IMR-90 (cell line): ENCODE measurements at regions not wholly inside any gene's neighbourhood (a gene's known extent, or its start where the extent isn't known, plus 50 kb on each side); places are given as distances from the start of the nearest gene placed in this dataset.

ENCODE experiments used
- ATAC-seq: fragments of 200-7000 bp; cut with Tn5 transposase; 2 replicates; pipeline ENCODE4 v1.9.1; 2020; ENCODE audit warnings: low read depth, mild to moderate bottlenecking, moderate library complexity
- BruUV-seq: library from RNA; stranded (reverse); fragments of 400-500 nt; replicated peaks from 2 replicates; lab custom pipeline; 2021; lab: Mats Ljungman, UMichigan
- CTCF ChIA-PET: fragments of 300-600 bp; formaldehyde crosslinking; extraction: SDS; loops from one replicate; lab custom pipeline; 2021; ENCODE audit warnings: antibody characterized with exemption; lab: Yijun Ruan, JAX
- POLR2A ChIA-PET: fragments of 300-600 bp; sonication (Branson Sonifier 250); formaldehyde crosslinking; loops from one replicate; lab custom pipeline; 2022; ENCODE audit warnings: antibody characterized with exemption; ENCODE audit not compliant: unreplicated experiment; lab: Charles Lee
- DNase-seq: peaks from one replicate; pipeline ENCODE4 v3.0.0; 2013
- H2AFZ ChIP-seq: replicated peaks from 2 replicates; pipeline ENCODE3; 2013; ENCODE audit warnings: low read length, mild to moderate bottlenecking; ENCODE audit not compliant: poor library complexity
- H2AK5ac ChIP-seq: 2 replicates; pipeline ENCODE4 v1.6.1; 2013; ENCODE audit warnings: low read depth, low read length, inconsistent platforms
- H2AK9ac ChIP-seq: replicated peaks from 2 replicates; pipeline ENCODE3; 2013; ENCODE audit warnings: mild to moderate bottlenecking, low read depth, low read length, moderate library complexity; ENCODE audit not compliant: poor library complexity
- H2BK120ac ChIP-seq: 2 replicates; pipeline ENCODE4 v1.6.1; 2013; ENCODE audit warnings: low read depth, low read length, inconsistent platforms
- H2BK15ac ChIP-seq: 3 replicates; pipeline ENCODE4 v1.6.1; 2013; ENCODE audit warnings: low read depth, low read length, inconsistent platforms
- H2BK20ac ChIP-seq: 2 replicates; pipeline ENCODE4 v1.6.1; 2013; ENCODE audit warnings: low read depth, mild to moderate bottlenecking, inconsistent platforms, low read length, moderate library complexity
- H2BK5ac ChIP-seq: 2 replicates; pipeline ENCODE4 v1.6.1; 2013; ENCODE audit warnings: mild to moderate bottlenecking, low read depth, low read length, inconsistent platforms; ENCODE audit not compliant: poor library complexity, severe bottlenecking
- H3K14ac ChIP-seq: replicated peaks from 2 replicates; pipeline ENCODE4 v1.6.1; 2013; ENCODE audit warnings: low read depth, low read length, inconsistent platforms
- H3K18ac ChIP-seq: 2 replicates; pipeline ENCODE4 v1.6.1; 2013; ENCODE audit warnings: low read depth, low read length, control low read depth
- H3K23ac ChIP-seq: 2 replicates; pipeline ENCODE4 v1.6.1; 2013; ENCODE audit warnings: low read depth, low read length, inconsistent platforms
- H3K27ac ChIP-seq: 2 replicates; pipeline ENCODE4 v1.5.1; 2013; ENCODE audit warnings: mild to moderate bottlenecking, control low read depth, low read length; ENCODE audit not compliant: insufficient read depth
- H3K27me3 ChIP-seq: 2 replicates; pipeline ENCODE4 v1.6.1; 2013; ENCODE audit warnings: low read length; ENCODE audit not compliant: control insufficient read depth, insufficient read depth
- H3K36me3 ChIP-seq: 2 replicates; pipeline ENCODE4 v1.6.1; 2013; ENCODE audit warnings: low read length, mixed read lengths; ENCODE audit not compliant: control insufficient read depth, insufficient read depth
- H3K4ac ChIP-seq: 2 replicates; pipeline ENCODE4 v1.6.1; 2013; ENCODE audit warnings: low read depth, low read length, inconsistent platforms
- H3K4me1 ChIP-seq: 2 replicates; pipeline ENCODE4 v1.6.1; 2013; ENCODE audit warnings: low read length, mixed read lengths; ENCODE audit not compliant: control insufficient read depth, insufficient read depth
- H3K4me2 ChIP-seq: 2 replicates; pipeline ENCODE4 v1.6.1; 2013; ENCODE audit warnings: low read depth, mild to moderate bottlenecking, control low read depth, low read length, moderate library complexity
- H3K4me3 ChIP-seq: 2 replicates; pipeline ENCODE4 v1.5.1; 2013; ENCODE audit warnings: low read depth, mild to moderate bottlenecking, control low read depth, low read length, moderate library complexity; ENCODE audit not compliant: insufficient read depth
- H3K56ac ChIP-seq: 2 replicates; pipeline ENCODE4 v1.6.1; 2013; ENCODE audit warnings: low read length, inconsistent platforms; ENCODE audit not compliant: insufficient read depth; ENCODE audit errors: extremely low read depth
- H3K79me1 ChIP-seq, 2 experiments: 2 replicates each; pipeline ENCODE4 v1.6.1; 2013; ENCODE audit warnings: low read length in 2 of 2, inconsistent platforms in 1 of 2, low read depth in 1 of 2
- H3K9ac ChIP-seq: 2 replicates; pipeline ENCODE4 v1.6.1; 2013; ENCODE audit warnings: low read depth, low read length, control low read depth
- H3K9me1 ChIP-seq: 2 replicates; pipeline ENCODE4 v1.6.1; 2013; ENCODE audit warnings: low read length, inconsistent platforms; ENCODE audit not compliant: insufficient read depth
- H3K9me3 ChIP-seq: 2 replicates; pipeline ENCODE4 v1.6.1; 2013; ENCODE audit warnings: low read length; ENCODE audit not compliant: control insufficient read depth, insufficient read depth
- H4K20me1 ChIP-seq: 2 replicates; pipeline ENCODE4 v1.6.1; 2013; ENCODE audit warnings: low read length, inconsistent platforms; ENCODE audit not compliant: insufficient read depth
- H4K5ac ChIP-seq: 2 replicates; pipeline ENCODE4 v1.6.1; 2013; ENCODE audit warnings: mild to moderate bottlenecking, low read depth, low read length, control low read depth
- H4K8ac ChIP-seq, 2 experiments: 2 replicates each; pipeline ENCODE4 v1.6.1; 2013; ENCODE audit warnings: low read depth in 2 of 2, low read length in 2 of 2, control low read depth in 1 of 2, inconsistent platforms in 1 of 2
- H4K91ac ChIP-seq: 2 replicates; pipeline ENCODE4 v1.6.1; 2013; ENCODE audit warnings: low read depth, low read length, inconsistent platforms; ENCODE audit not compliant: insufficient read depth
- CEBPB ChIP-seq: IDR thresholded peaks from 2 replicates; pipeline ENCODE4 v1.6.1; 2012; ENCODE audit warnings: low read depth, low read length, improper control_type of control experiment
- CHD1 ChIP-seq: IDR thresholded peaks from 2 replicates; pipeline ENCODE4 v1.6.1; 2012; ENCODE audit warnings: low read depth, low read length, improper control_type of control experiment
- MAFK ChIP-seq: IDR thresholded peaks from 2 replicates; pipeline ENCODE4 v1.6.1; 2012; ENCODE audit warnings: low read depth, low read length, improper control_type of control experiment
- MAZ ChIP-seq: IDR thresholded peaks from 2 replicates; pipeline ENCODE4 v1.6.1; 2012; ENCODE audit warnings: low read depth, mild to moderate bottlenecking, low read length, improper control_type of control experiment, moderate library complexity, borderline replicate concordance
- MXI1 ChIP-seq: IDR thresholded peaks from 2 replicates; pipeline ENCODE4 v1.6.1; 2012; ENCODE audit warnings: low read depth, mild to moderate bottlenecking, low read length, moderate library complexity, borderline replicate concordance
- NFE2L2 ChIP-seq: fragments of 150-350 bp; IDR thresholded peaks from 2 replicates; pipeline ENCODE4 v1.6.1; 2016; ENCODE audit warnings: low read depth, mild to moderate bottlenecking, low read length
- RFX5 ChIP-seq: IDR thresholded peaks from 2 replicates; pipeline ENCODE4 v1.8.0; 2012; ENCODE audit warnings: low read depth, mild to moderate bottlenecking, low read length, moderate library complexity
- SMC3 ChIP-seq: fragments of 150-350 bp; IDR thresholded peaks from 2 replicates; pipeline ENCODE4 v1.6.1; 2016; ENCODE audit warnings: low read depth, mild to moderate bottlenecking, antibody characterized with exemption, low read length, moderate library complexity
- WGBS, 2 experiments: methylation state at CpG; one replicate each; pipeline versions ENCODE4 v1.1.5 to v1.1.7; 2013; ENCODE audit warnings: missing lambda C conversion rate in 2 of 2; ENCODE audit not compliant: insufficient read length in 1 of 2; ENCODE audit errors: extremely low coverage in 2 of 2; 5-methylcytosine and 5-hydroxymethylcytosine counted together
- dilution Hi-C: fragments of 300-500 bp; cut with HindIII; formaldehyde crosslinking; loops from one replicate; pipeline ENCODE4 v1.14.3; 2018; ENCODE audit warnings: low sequenced_read_pairs; ENCODE audit not compliant: unreplicated experiment
- in situ Hi-C: fragments of 300-500 bp; cut with MboI; formaldehyde crosslinking; loops from 3 replicates; pipeline ENCODE4 v1.14.3; 2019; ENCODE audit warnings: low sequenced_read_pairs, inconsistent platforms, mixed read lengths
- intact Hi-C: fragments of 100-400 bp; cut with micrococcal nuclease; formaldehyde crosslinking; loops from 2 replicates; pipeline ENCODE4 v1.10.0; 2022
- TF ChIP-seq, protein P1 (sequence below): conservative IDR thresholded peaks from 2 replicates; pipeline ENCODE4 v1.5.1; 2012; ENCODE audit warnings: mild to moderate bottlenecking, low read depth, low read length, improper control_type of control experiment
- TF ChIP-seq, protein P2 (sequence below): fragments of 150-350 bp; IDR thresholded peaks from 2 replicates; pipeline ENCODE4 v1.6.1; 2016; ENCODE audit warnings: low read depth, mild to moderate bottlenecking, low read length, moderate library complexity, borderline replicate concordance

DNA sequence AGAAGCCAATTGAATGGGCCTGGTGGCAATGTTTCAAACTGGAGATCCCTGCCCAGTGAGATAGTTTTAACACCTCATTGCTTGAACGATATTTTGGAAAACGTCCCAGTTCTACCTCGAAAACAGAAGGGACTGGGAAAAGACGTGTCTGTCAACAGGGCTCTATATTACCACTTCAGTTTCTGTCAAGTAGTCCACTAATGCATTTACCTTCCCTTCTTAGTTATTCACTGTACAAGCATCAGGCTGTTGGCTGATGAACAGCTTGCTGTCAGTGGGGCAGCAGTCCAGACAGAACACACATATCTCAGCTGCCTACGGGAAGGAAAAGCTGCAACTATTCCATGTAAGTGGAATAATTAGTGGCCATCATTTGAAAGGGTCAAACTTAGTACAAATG, 794.7 kb upstream of the GBE1 start:
- Histone ChIP-seq H2BK20ac (no peak overlapping the region), H4K20me1 (no peaks in the 10 kb centered on the region), H3K9me3 (peaks cover 3% of the 10 kb centered on the region; the same call in 1 of the 2 replicates), H3K18ac (no peak overlapping the region), H4K91ac (no peak overlapping the region), H2AFZ (no peak overlapping the region), H3K27me3 (no peaks in the 10 kb centered on the region), H2BK120ac (no peak overlapping the region), H3K36me3 (no peaks in the 10 kb centered on the region), H3K4ac (no peak overlapping the region), H3K4me3 (no peak overlapping the region), H4K5ac (no peak overlapping the region), H3K23ac (no peak overlapping the region), H3K56ac (no peak overlapping the region), H4K8ac (no peak overlapping the region), H3K9me1 (no peaks in the 10 kb centered on the region), H2BK5ac (no peak overlapping the region), H3K79me1 (no peaks in the 10 kb centered on the region), H3K27ac (no peak overlapping the region), H2BK15ac (no peak overlapping the region), H2AK5ac (no peak overlapping the region), H3K14ac (no peak overlapping the region), H3K4me2 (no peak overlapping the region), H3K4me1 (no peaks in the 10 kb centered on the region), H3K9ac (no peak overlapping the region), H2AK9ac (no peak overlapping the region)
- no TSS peak for BruUV-seq
- intact Hi-C loops (no loop called here), in situ Hi-C loops (no loop called here), dilution Hi-C loops (no loop called here)
- TF ChIP-seq MAZ (no peak), MXI1 (no peak), RFX5 (no peak), CEBPB (no peak), NFE2L2 (no peak), MAFK (no peak), CHD1 (no peak), SMC3 (no peak)
- TF ChIP-seq, protein P1, sequence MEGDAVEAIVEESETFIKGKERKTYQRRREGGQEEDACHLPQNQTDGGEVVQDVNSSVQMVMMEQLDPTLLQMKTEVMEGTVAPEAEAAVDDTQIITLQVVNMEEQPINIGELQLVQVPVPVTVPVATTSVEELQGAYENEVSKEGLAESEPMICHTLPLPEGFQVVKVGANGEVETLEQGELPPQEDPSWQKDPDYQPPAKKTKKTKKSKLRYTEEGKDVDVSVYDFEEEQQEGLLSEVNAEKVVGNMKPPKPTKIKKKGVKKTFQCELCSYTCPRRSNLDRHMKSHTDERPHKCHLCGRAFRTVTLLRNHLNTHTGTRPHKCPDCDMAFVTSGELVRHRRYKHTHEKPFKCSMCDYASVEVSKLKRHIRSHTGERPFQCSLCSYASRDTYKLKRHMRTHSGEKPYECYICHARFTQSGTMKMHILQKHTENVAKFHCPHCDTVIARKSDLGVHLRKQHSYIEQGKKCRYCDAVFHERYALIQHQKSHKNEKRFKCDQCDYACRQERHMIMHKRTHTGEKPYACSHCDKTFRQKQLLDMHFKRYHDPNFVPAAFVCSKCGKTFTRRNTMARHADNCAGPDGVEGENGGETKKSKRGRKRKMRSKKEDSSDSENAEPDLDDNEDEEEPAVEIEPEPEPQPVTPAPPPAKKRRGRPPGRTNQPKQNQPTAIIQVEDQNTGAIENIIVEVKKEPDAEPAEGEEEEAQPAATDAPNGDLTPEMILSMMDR, result no peak
- TF ChIP-seq, protein P2, sequence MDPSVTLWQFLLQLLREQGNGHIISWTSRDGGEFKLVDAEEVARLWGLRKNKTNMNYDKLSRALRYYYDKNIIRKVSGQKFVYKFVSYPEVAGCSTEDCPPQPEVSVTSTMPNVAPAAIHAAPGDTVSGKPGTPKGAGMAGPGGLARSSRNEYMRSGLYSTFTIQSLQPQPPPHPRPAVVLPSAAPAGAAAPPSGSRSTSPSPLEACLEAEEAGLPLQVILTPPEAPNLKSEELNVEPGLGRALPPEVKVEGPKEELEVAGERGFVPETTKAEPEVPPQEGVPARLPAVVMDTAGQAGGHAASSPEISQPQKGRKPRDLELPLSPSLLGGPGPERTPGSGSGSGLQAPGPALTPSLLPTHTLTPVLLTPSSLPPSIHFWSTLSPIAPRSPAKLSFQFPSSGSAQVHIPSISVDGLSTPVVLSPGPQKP, result no peak
- WGBS, 2 experiments, result 0% methylated on average over 4 of the region's 5 CpGs; no CpG with 5 or more reads in 1 of the 2 experiments
- no peak for ATAC-seq
- DNase-seq, result no peak
- ChIA-PET CTCF (no interaction called here), POLR2A (no interaction called here)
